ENCODE measurements at regions not wholly inside any gene's neighbourhood (a gene's known extent, or its start where the extent isn't known, plus 50 kb on each side); places are given as distances from the start of the nearest gene placed in this dataset.

DNA sequence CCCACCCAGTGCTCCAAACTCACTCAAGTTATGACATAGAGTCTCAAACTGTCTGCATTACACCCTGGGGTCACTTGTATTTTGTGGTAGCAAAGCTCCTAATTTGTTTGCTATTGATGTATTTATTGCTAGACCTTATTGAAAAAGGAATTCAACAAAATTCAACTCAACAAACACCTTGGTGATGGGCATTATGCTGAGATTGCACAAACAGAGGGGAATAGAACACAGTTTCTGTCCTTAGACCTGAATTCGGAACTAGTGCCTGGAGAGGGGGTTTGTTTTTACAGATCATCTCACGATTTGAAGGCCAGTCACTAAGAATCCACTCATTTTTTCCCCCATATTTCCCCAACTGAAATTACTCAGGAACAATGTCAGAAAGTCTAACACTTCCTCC lies 53.5 kb upstream of the MAPK4 start:
- TF ChIP-seq, protein P1, sequence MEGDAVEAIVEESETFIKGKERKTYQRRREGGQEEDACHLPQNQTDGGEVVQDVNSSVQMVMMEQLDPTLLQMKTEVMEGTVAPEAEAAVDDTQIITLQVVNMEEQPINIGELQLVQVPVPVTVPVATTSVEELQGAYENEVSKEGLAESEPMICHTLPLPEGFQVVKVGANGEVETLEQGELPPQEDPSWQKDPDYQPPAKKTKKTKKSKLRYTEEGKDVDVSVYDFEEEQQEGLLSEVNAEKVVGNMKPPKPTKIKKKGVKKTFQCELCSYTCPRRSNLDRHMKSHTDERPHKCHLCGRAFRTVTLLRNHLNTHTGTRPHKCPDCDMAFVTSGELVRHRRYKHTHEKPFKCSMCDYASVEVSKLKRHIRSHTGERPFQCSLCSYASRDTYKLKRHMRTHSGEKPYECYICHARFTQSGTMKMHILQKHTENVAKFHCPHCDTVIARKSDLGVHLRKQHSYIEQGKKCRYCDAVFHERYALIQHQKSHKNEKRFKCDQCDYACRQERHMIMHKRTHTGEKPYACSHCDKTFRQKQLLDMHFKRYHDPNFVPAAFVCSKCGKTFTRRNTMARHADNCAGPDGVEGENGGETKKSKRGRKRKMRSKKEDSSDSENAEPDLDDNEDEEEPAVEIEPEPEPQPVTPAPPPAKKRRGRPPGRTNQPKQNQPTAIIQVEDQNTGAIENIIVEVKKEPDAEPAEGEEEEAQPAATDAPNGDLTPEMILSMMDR (IDR thresholded peaks at IDR 0.05) = no peak
- TF ChIP-seq EZH2 (IDR thresholded peaks at IDR 0.05) (no peak), EZH2phosphoT487 (IDR thresholded peaks at IDR 0.05) (no peak)
